Osteoblast (primary cell): ENCODE measurements at regions not wholly inside any gene's neighbourhood (a gene's known extent, or its start where the extent isn't known, plus 50 kb on each side); places are given as distances from the start of the nearest gene placed in this dataset.

Source experiments
- DNase-seq: peaks from one replicate; pipeline ENCODE4 v3.0.0; 2011; ENCODE audit warnings: low spot score, mixed read lengths; ENCODE audit not compliant: insufficient read length; ENCODE audit errors: missing footprints
- H2AFZ ChIP-seq: 2 replicates; pipeline ENCODE4 v1.6.0; 2011; ENCODE audit warnings: mild to moderate bottlenecking, low read length
- H3K27ac ChIP-seq: 2 replicates; pipeline ENCODE4 v1.5.1; 2011; ENCODE audit warnings: mild to moderate bottlenecking, low read depth, low read length, moderate library complexity
- H3K27me3 ChIP-seq: 2 replicates; pipeline ENCODE4 v1.6.0; 2012; ENCODE audit warnings: mild to moderate bottlenecking, control low read depth, inconsistent platforms, low read length, moderate library complexity; ENCODE audit not compliant: insufficient read depth
- H3K36me3 ChIP-seq: 2 replicates; pipeline ENCODE4 v1.5.1; 2011; ENCODE audit warnings: mild to moderate bottlenecking, low read length, control low read depth, moderate library complexity; ENCODE audit not compliant: insufficient read depth
- H3K4me1 ChIP-seq: 2 replicates; pipeline ENCODE4 v1.5.1; 2011; ENCODE audit warnings: mild to moderate bottlenecking, low read length, control low read depth, moderate library complexity; ENCODE audit not compliant: insufficient read depth
- H3K4me2 ChIP-seq: 2 replicates; pipeline ENCODE4 v1.6.0; 2011; ENCODE audit warnings: mild to moderate bottlenecking, low read length; ENCODE audit not compliant: insufficient read depth
- H3K4me3 ChIP-seq: fragments of 200-600 bp; sonication (generic); 3 replicates; pipeline ENCODE4 v1.5.1; 2012; ENCODE audit warnings: mild to moderate bottlenecking, low read length, inconsistent platforms; ENCODE audit not compliant: insufficient read depth
- H3K79me2 ChIP-seq: 2 replicates; pipeline ENCODE4 v1.6.0; 2012; ENCODE audit warnings: mild to moderate bottlenecking, low read length, control low read depth, inconsistent platforms; ENCODE audit not compliant: insufficient read depth
- H3K9me3 ChIP-seq: 2 replicates; pipeline ENCODE4 v1.5.1; 2011; ENCODE audit warnings: low read depth, low read length, control low read depth
- H4K20me1 ChIP-seq: 2 replicates; pipeline ENCODE4 v1.6.0; 2012; ENCODE audit warnings: mild to moderate bottlenecking, low read length, control low read depth; ENCODE audit not compliant: insufficient read depth
- TF ChIP-seq, protein P1 (sequence below): IDR thresholded peaks from 2 replicates; pipeline ENCODE4 v1.5.1; 2011; ENCODE audit warnings: mild to moderate bottlenecking, low read depth, low read length, moderate library complexity; ENCODE audit errors: extremely low read depth

- no peak overlapping the region for H2AFZ ChIP-seq
- no peak overlapping the region for H3K4me3 ChIP-seq
- no peaks in the 10 kb centered on the region for H4K20me1 ChIP-seq
- no peak overlapping the region for H3K27ac ChIP-seq
- H3K9me3 ChIP-seq = no peaks in the 10 kb centered on the region
- H3K27me3 ChIP-seq = no peaks in the 10 kb centered on the region
- H3K4me1 ChIP-seq = peaks cover 2% of the 10 kb centered on the region
- TF ChIP-seq, protein P1, sequence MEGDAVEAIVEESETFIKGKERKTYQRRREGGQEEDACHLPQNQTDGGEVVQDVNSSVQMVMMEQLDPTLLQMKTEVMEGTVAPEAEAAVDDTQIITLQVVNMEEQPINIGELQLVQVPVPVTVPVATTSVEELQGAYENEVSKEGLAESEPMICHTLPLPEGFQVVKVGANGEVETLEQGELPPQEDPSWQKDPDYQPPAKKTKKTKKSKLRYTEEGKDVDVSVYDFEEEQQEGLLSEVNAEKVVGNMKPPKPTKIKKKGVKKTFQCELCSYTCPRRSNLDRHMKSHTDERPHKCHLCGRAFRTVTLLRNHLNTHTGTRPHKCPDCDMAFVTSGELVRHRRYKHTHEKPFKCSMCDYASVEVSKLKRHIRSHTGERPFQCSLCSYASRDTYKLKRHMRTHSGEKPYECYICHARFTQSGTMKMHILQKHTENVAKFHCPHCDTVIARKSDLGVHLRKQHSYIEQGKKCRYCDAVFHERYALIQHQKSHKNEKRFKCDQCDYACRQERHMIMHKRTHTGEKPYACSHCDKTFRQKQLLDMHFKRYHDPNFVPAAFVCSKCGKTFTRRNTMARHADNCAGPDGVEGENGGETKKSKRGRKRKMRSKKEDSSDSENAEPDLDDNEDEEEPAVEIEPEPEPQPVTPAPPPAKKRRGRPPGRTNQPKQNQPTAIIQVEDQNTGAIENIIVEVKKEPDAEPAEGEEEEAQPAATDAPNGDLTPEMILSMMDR = no peak
- H3K79me2 ChIP-seq = no peaks in the 10 kb centered on the region
- no peak for DNase-seq
- no peak overlapping the region for H3K4me2 ChIP-seq
- H3K36me3 ChIP-seq = no peaks in the 10 kb centered on the region
Observed at GRCh38 chr13:74570046-74570445, 435.8 kb upstream of the KLF12 start.

DNA sequence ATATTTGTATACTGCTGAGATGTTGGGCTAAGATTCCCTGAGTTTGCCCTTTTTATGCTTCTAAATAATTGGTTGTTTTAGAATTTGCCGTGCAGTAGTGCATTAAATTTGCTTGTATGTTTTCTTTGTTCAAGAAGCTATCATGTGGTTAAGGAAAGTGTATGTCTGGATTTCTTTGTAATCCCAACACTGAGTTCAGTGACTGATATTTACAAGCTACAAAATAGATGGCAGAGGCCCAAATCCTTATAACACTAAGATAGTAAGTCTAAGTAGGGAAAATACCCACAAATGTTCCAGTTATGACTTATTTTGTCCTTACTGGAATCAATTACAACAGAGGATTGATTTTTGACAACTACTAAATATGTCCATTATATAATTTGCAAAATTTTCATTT is 435.0 kb upstream of the KLF12 start:
- Histone ChIP-seq H3K9me3 (no peaks in the 10 kb centered on the region), H2AFZ (no peak overlapping the region), H3K27ac (no peak overlapping the region), H4K20me1 (no peaks in the 10 kb centered on the region), H3K4me1 (no peaks in the 10 kb centered on the region), H3K27me3 (no peaks in the 10 kb centered on the region), H3K4me3 (no peak overlapping the region), H3K4me2 (no peak overlapping the region), H3K36me3 (no peaks in the 10 kb centered on the region), H3K79me2 (no peaks in the 10 kb centered on the region)
- DNase-seq = no peak
- TF ChIP-seq, protein P1 = no peak

DNA sequence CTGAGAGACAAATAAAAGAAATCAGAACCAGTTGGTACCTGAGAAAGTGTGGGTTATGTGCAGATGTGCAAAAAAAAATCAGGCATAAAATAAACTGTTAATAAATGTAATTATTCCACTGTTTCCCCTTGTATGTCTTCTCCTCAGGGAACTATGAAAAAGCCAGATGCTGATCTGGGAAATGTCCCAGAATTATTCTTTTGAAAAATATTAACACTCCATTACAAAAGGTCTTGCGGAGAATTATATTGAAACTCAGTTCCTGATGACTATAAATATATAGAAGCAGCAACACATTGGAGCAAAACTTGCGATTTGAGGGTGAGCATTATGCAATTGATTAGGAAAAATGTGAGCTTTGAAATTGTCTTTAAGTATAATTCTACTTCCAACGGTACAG is 433.3 kb upstream of the KLF12 start:
- TF ChIP-seq, protein P1 = no peak
- H3K9me3 ChIP-seq = no peaks in the 10 kb centered on the region
- no peaks in the 10 kb centered on the region for H3K4me1 ChIP-seq
- no peak overlapping the region for H2AFZ ChIP-seq
- no peak overlapping the region for H3K4me3 ChIP-seq
- no peak for DNase-seq
- no peaks in the 10 kb centered on the region for H3K27me3 ChIP-seq
- no peaks in the 10 kb centered on the region for H3K36me3 ChIP-seq
- H3K79me2 ChIP-seq = no peaks in the 10 kb centered on the region
- H3K27ac ChIP-seq = no peak overlapping the region
- H4K20me1 ChIP-seq = no peaks in the 10 kb centered on the region
- H3K4me2 ChIP-seq = no peak overlapping the region

DNA sequence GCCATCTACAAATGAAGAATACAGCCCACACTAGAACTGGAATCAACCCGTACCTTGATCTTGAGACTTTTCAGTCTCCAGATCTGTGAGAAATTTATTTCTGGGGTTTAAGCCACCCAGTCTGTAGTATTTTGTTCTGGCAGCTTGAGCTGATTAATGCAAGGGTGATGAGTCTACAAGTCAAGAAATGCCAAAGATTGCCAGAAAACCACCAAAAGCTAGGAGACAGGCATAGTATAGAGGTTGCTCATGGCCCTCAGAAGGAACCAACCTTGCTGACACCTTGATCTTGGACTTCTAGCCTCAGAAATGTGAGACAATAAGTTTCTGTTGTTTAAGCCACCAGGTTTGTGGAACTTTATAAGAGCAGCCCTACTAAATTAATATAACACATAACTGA is 428.2 kb upstream of the KLF12 start:
- Histone ChIP-seq H2AFZ (no peak overlapping the region), H3K79me2 (no peaks in the 10 kb centered on the region), H4K20me1 (no peaks in the 10 kb centered on the region), H3K9me3 (no peaks in the 10 kb centered on the region), H3K27ac (no peak overlapping the region), H3K4me2 (no peak overlapping the region), H3K4me3 (no peak overlapping the region), H3K27me3 (no peaks in the 10 kb centered on the region), H3K36me3 (no peaks in the 10 kb centered on the region), H3K4me1 (no peaks in the 10 kb centered on the region)
- DNase-seq = no peak
- TF ChIP-seq, protein P1 = no peak
